HepG2 (cell line): ENCODE measurements at regions not wholly inside any gene's neighbourhood (a gene's known extent, or its start where the extent isn't known, plus 50 kb on each side); places are given as distances from the start of the nearest gene placed in this dataset.
A peak's percentile ranks its signal among the peaks of the same experiment; 100 is the strongest.

Source experiments
- ATF4 ChIP-seq, 2 experiments: fragments of 450-650 bp in 1 of 2; sonication (generic) in 1 of 2; formaldehyde crosslinking; IDR thresholded peaks; 2 replicates each; pipeline versions ENCODE4 v1.5.0 to v1.8.0; 2020 to 2022; ENCODE audit warnings: mild to moderate bottlenecking in 1 of 2, missing genetic modification reagents in 1 of 2
- CHCHD3 ChIP-seq: sonication (generic); formaldehyde crosslinking; IDR thresholded peaks from 2 replicates; pipeline ENCODE4 v1.8.0; 2022; ENCODE audit warnings: mild to moderate bottlenecking, missing genetic modification reagents, moderate library complexity
- FOXA1 ChIP-seq, 2 experiments: fragments of 450-650 bp in 1 of 2; sonication (generic) in 1 of 2; formaldehyde crosslinking in 1 of 2; IDR thresholded peaks; 2 replicates each; pipeline versions ENCODE4 v1.4.0 to v1.6.1; 2016 to 2020; ENCODE audit warnings: missing genetic modification reagents in 1 of 2
- KAT7 ChIP-seq: IDR thresholded peaks from 2 replicates; pipeline ENCODE4 v1.6.1; 2018; ENCODE audit warnings: borderline replicate concordance, missing compliant biosample characterization
- MLX ChIP-seq: IDR thresholded peaks from 2 replicates; pipeline ENCODE4 v1.6.1; 2016
- NCOA2 ChIP-seq: sonication (generic); formaldehyde crosslinking; IDR thresholded peaks from 2 replicates; pipeline ENCODE4 v1.8.0; 2022; ENCODE audit warnings: inconsistent platforms
- NFIB ChIP-seq: sonication (generic); formaldehyde crosslinking; IDR thresholded peaks from 2 replicates; pipeline ENCODE4 v1.9.0; 2021; ENCODE audit warnings: missing genetic modification reagents, mild to moderate bottlenecking, borderline replicate concordance
- NFIC ChIP-seq: IDR thresholded peaks from 2 replicates; pipeline ENCODE4 v1.6.1; 2012; ENCODE audit warnings: mild to moderate bottlenecking, low read length, inconsistent platforms
- NR2F6 ChIP-seq, 2 experiments: IDR thresholded peaks; 2 replicates each; pipeline ENCODE4 v1.6.1; 2016; ENCODE audit warnings: antibody characterized with exemption in 1 of 2, mild to moderate bottlenecking in 1 of 2
- RFX1 ChIP-seq: fragments of 450-650 bp; IDR thresholded peaks from 2 replicates; pipeline ENCODE4 v1.6.1; 2017
- STAG1 ChIP-seq: sonication (generic); formaldehyde crosslinking; IDR thresholded peaks from 2 replicates; pipeline ENCODE4 v1.4.0; 2020; ENCODE audit warnings: missing genetic modification reagents
- TCF12 ChIP-seq, 2 experiments: fragments of 450-650 bp in 1 of 2; sonication (generic) in 1 of 2; formaldehyde crosslinking in 1 of 2; IDR thresholded peaks; 2 replicates each; pipeline versions ENCODE4 v1.6.1 to v1.8.0; 2017 to 2022; ENCODE audit warnings: antibody characterized with exemption in 1 of 2, mild to moderate bottlenecking in 1 of 2, missing genetic modification reagents in 1 of 2, moderate library complexity in 1 of 2
- YY1 ChIP-seq: IDR thresholded peaks from 2 replicates; pipeline ENCODE4 v1.6.1; 2011; ENCODE audit warnings: low read length, low read depth, moderate library complexity, mild to moderate bottlenecking; ENCODE audit not compliant: insufficient read depth, insufficient replicate concordance
- ZNF605 ChIP-seq: sonication (generic); formaldehyde crosslinking; IDR thresholded peaks from 2 replicates; pipeline ENCODE4 v1.8.0; 2022; ENCODE audit warnings: mild to moderate bottlenecking, missing genetic modification reagents
- ZNF761 ChIP-seq: sonication (generic); formaldehyde crosslinking; conservative IDR thresholded peaks from 2 replicates; pipeline ENCODE4 v1.4.0; 2020; ENCODE audit warnings: mild to moderate bottlenecking, missing genetic modification reagents
- ZNF879 ChIP-seq: sonication (generic); formaldehyde crosslinking; IDR thresholded peaks from 2 replicates; pipeline ENCODE4 v1.8.1; 2023; ENCODE audit warnings: missing genetic modification reagents
- TF ChIP-seq, protein P1 (sequence below): sonication (generic); formaldehyde crosslinking; IDR thresholded peaks from 2 replicates; pipeline ENCODE4 v1.5.0; 2020; ENCODE audit warnings: missing genetic modification reagents
- TF ChIP-seq, protein P2 (sequence below): sonication (generic); formaldehyde crosslinking; IDR thresholded peaks from 2 replicates; pipeline ENCODE4 v1.8.0; 2022; ENCODE audit warnings: missing genetic modification reagents, mild to moderate bottlenecking, inconsistent platforms, borderline replicate concordance
- TF ChIP-seq, protein P3 (sequence below): IDR thresholded peaks from 2 replicates; pipeline ENCODE4 v1.6.1; 2018; ENCODE audit warnings: missing genetic modification reagents, mild to moderate bottlenecking, missing compliant biosample characterization
- TF ChIP-seq, protein P4 (sequence below): IDR thresholded peaks from 2 replicates; pipeline ENCODE4 v1.4.0; 2020; ENCODE audit warnings: mild to moderate bottlenecking, missing genetic modification reagents

DNA sequence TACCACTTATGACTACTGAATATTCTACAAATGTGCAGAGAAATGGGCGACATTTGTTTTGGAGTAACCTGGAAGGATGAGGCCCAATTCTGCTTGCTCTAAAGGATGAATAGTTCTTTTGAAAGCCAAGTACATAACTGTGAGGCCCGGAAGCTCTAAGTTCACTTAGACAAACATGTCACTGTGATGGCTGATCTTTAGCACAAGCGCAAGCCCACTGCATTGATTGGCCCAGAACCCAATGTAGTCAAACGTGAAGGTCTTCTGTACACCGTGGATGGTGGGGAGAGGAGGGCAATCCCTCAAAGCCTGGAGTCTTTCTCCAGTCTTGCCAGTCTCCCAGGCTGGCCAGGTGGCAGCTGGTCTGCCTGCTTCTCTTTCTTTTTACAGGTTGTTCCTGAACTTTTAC lies 139.6 kb downstream of the RFC3 start (continued):
- TF ChIP-seq NFIB (CRISPR knock-in tag), result no peak
- TF ChIP-seq, protein P1, sequence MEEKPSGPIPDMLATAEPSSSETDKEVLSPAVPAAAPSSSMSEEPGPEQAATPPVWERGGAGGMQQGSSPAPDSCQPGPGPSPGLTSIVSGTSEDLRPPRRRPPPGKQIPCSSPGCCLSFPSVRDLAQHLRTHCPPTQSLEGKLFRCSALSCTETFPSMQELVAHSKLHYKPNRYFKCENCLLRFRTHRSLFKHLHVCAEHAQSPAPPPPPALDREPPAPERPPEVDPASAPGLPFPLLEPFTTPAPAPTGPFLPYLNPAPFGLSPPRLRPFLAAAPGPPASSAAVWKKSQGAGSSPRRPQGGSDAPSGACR, result no peak
- TF ChIP-seq ZNF879 (CRISPR knock-in tag), result 0 out of 2 replicates have a peak, but pooled peaks have one; percentile 37
- TF ChIP-seq, protein P2, sequence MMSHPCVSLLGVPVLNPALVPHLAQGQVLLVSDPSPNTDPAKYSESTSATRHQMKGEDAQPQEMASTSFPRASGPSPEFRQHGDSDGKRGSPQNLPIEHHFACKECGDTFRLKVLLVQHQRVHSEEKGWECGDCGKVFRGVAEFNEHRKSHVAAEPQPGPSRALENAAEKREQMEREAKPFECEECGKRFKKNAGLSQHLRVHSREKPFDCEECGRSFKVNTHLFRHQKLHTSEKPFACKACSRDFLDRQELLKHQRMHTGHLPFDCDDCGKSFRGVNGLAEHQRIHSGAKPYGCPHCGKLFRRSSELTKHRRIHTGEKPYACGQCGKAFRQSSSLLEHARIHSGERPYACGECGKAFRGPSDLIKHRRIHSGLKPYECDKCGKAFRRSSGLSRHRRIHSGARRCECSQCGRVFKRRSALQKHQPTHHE (CRISPR knock-in tag), result no peak
- TF ChIP-seq ZNF761 (CRISPR knock-in tag), result no peak
- 0 out of 2 replicates have a peak, but pooled peaks have one; percentile 16 for TF ChIP-seq MLX (CRISPR knock-in tag)
- TF ChIP-seq, protein P3, sequence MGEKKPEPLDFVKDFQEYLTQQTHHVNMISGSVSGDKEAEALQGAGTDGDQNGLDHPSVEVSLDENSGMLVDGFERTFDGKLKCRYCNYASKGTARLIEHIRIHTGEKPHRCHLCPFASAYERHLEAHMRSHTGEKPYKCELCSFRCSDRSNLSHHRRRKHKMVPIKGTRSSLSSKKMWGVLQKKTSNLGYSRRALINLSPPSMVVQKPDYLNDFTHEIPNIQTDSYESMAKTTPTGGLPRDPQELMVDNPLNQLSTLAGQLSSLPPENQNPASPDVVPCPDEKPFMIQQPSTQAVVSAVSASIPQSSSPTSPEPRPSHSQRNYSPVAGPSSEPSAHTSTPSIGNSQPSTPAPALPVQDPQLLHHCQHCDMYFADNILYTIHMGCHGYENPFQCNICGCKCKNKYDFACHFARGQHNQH (CRISPR knock-in tag), result peak; percentile 41
- TF ChIP-seq TCF12 (IDR thresholded peaks at IDR 0.05), result no peak
- TF ChIP-seq TCF12 (CRISPR knock-in tag; IDR thresholded peaks at IDR 0.05), result no peak
- TF ChIP-seq CHCHD3 (CRISPR knock-in tag), result no peak
- TF ChIP-seq ATF4 (CRISPR knock-in tag; IDR thresholded peaks at IDR 0.05), result no peak
- TF ChIP-seq, protein P4, sequence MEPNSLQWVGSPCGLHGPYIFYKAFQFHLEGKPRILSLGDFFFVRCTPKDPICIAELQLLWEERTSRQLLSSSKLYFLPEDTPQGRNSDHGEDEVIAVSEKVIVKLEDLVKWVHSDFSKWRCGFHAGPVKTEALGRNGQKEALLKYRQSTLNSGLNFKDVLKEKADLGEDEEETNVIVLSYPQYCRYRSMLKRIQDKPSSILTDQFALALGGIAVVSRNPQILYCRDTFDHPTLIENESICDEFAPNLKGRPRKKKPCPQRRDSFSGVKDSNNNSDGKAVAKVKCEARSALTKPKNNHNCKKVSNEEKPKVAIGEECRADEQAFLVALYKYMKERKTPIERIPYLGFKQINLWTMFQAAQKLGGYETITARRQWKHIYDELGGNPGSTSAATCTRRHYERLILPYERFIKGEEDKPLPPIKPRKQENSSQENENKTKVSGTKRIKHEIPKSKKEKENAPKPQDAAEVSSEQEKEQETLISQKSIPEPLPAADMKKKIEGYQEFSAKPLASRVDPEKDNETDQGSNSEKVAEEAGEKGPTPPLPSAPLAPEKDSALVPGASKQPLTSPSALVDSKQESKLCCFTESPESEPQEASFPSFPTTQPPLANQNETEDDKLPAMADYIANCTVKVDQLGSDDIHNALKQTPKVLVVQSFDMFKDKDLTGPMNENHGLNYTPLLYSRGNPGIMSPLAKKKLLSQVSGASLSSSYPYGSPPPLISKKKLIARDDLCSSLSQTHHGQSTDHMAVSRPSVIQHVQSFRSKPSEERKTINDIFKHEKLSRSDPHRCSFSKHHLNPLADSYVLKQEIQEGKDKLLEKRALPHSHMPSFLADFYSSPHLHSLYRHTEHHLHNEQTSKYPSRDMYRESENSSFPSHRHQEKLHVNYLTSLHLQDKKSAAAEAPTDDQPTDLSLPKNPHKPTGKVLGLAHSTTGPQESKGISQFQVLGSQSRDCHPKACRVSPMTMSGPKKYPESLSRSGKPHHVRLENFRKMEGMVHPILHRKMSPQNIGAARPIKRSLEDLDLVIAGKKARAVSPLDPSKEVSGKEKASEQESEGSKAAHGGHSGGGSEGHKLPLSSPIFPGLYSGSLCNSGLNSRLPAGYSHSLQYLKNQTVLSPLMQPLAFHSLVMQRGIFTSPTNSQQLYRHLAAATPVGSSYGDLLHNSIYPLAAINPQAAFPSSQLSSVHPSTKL (CRISPR knock-in tag), result peak; percentile 89
- peak; percentile 56 for TF ChIP-seq YY1
- no peak for TF ChIP-seq KAT7 (CRISPR knock-in tag)
- TF ChIP-seq RFX1, result no peak
- TF ChIP-seq NFIC, result peak; percentile 61; the same call in 1 of the 2 replicates
- TF ChIP-seq NR2F6 (IDR thresholded peaks at IDR 0.05), result peak; percentile 39; the same call in 1 of the 2 replicates
- peak; percentile 47; the same call in 1 of the 2 replicates for TF ChIP-seq NR2F6 (CRISPR knock-in tag; IDR thresholded peaks at IDR 0.05)
- no peak for TF ChIP-seq FOXA1 (IDR thresholded peaks at IDR 0.05)
- TF ChIP-seq FOXA1 (CRISPR knock-in tag; IDR thresholded peaks at IDR 0.05), result peak; percentile 83
- 0 out of 2 replicates have a peak, but pooled peaks have one; percentile 21 for TF ChIP-seq ZNF605
- TF ChIP-seq STAG1 (CRISPR knock-in tag), result peak; percentile 20; the same call in 1 of the 2 replicates
- TF ChIP-seq NCOA2, result peak; percentile 75
